ENCODE measurements at regions not wholly inside any gene's neighbourhood (a gene's known extent, or its start where the extent isn't known, plus 50 kb on each side); places are given as distances from the start of the nearest gene placed in this dataset.

DNA sequence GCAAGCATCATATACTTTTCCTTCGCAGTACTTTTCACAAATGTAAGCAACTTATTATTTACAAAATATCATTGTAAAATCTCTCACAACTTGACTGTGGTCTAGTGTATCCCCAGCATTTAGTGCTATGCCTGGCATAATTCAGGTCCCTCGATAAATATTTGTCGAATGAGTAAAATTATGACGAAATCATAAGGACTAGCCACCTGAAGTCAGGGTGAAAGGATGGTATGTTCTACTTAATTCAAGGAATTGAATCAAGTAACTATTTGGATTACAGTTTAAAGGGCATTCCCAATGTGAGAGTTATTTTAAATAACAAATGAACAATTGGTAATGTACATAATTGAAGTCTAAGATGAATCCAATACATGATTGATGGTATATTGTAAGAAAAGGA is 393.0 kb upstream of the SLC35B3 start:
- Histone ChIP-seq H3K27me3 (ENCODE audit: low read depth) (no peaks in the 10 kb centered on the region), H3K4me1 (no peaks in the 10 kb centered on the region), H3K36me3 (no peaks in the 10 kb centered on the region), H3K27ac (replicated peaks) (no peak overlapping the region), H3K4me3 (no peak overlapping the region), H3K9me3 (replicated peaks) (peaks cover 7% of the 10 kb centered on the region)
- TF ChIP-seq, protein P1, sequence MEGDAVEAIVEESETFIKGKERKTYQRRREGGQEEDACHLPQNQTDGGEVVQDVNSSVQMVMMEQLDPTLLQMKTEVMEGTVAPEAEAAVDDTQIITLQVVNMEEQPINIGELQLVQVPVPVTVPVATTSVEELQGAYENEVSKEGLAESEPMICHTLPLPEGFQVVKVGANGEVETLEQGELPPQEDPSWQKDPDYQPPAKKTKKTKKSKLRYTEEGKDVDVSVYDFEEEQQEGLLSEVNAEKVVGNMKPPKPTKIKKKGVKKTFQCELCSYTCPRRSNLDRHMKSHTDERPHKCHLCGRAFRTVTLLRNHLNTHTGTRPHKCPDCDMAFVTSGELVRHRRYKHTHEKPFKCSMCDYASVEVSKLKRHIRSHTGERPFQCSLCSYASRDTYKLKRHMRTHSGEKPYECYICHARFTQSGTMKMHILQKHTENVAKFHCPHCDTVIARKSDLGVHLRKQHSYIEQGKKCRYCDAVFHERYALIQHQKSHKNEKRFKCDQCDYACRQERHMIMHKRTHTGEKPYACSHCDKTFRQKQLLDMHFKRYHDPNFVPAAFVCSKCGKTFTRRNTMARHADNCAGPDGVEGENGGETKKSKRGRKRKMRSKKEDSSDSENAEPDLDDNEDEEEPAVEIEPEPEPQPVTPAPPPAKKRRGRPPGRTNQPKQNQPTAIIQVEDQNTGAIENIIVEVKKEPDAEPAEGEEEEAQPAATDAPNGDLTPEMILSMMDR (IDR thresholded peaks at IDR 0.05; ENCODE audit: borderline replicate concordance): no peak
- intact Hi-C loops (cut with micrococcal nuclease): no loop called here
- no peak for DNase-seq

DNA sequence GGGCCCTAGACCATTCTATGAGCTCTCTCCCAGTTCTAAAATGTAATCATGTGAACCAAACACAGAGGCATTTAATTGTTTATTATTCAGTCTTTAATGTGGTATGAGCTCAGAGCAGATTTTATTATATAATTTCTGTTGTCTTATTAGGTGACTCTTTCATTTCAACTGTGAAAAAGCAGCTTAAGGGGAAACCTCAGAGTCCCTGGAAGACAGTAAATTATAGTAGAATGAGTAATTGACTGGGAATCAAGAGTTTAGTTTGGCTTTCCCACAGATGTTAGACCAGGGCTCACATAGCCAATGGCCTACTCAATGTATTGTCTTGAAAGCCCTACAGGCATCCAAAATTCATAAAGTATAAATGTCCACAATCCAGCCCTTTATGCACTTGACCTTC is 390.4 kb upstream of the SLC35B3 start:
- Histone ChIP-seq H3K36me3 (no peaks in the 10 kb centered on the region), H3K9me3 (replicated peaks) (peaks cover 23% of the 10 kb centered on the region), H3K27me3 (ENCODE audit: low read depth) (no peaks in the 10 kb centered on the region), H3K4me1 (no peaks in the 10 kb centered on the region), H3K4me3 (no peak overlapping the region), H3K27ac (replicated peaks) (no peak overlapping the region)
- no peak for DNase-seq
- TF ChIP-seq, protein P1 (IDR thresholded peaks at IDR 0.05; ENCODE audit: borderline replicate concordance): no peak
- intact Hi-C loops (cut with micrococcal nuclease): no loop called here

DNA sequence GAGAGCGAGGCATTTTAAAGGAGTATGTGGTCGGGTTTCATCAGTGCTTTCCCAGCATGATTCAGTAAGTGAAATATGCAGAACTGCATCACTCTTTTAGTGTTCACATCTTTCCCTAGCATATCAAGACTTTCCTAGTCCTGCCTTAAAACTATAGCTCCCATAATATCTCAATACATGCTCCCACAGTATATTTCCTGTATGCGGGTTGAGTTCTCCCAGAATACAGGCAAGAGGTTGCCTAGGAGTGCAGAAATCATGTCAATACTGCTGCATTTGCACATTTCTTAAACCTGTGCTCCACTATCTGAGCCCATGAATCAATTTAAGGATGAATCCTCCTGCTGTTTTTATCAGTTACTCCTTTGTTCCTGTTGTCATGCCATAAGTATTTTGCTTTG is 386.6 kb upstream of the SLC35B3 start:
- H3K9me3 ChIP-seq (replicated peaks): peaks cover 23% of the 10 kb centered on the region
- no peaks in the 10 kb centered on the region for H3K36me3 ChIP-seq
- intact Hi-C loops (cut with micrococcal nuclease): no loop called here
- TF ChIP-seq, protein P1 (IDR thresholded peaks at IDR 0.05; ENCODE audit: borderline replicate concordance): no peak
- H3K27me3 ChIP-seq (ENCODE audit: low read depth): no peaks in the 10 kb centered on the region
- H3K4me3 ChIP-seq: no peak overlapping the region
- H3K27ac ChIP-seq (replicated peaks): no peak overlapping the region
- no peak for DNase-seq
- no peaks in the 10 kb centered on the region for H3K4me1 ChIP-seq

DNA sequence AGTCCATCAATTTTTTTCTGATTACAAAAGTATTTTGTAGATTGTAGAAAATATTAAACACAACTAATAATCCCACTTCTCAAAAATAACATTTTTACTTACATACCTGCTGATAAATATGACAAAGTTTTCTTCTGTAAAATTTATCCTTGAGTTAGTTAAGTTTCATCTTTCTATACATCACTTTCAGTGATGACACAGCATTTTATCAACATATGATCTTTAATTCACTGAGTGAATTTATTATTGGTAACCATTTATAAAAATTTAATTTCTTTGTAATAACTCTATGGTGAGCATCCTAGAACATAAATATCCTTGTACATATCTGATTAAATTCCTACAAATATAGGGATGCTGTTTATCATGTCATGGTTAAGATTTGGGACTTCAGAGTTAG is 385.0 kb upstream of the SLC35B3 start:
- peaks cover 23% of the 10 kb centered on the region for H3K9me3 ChIP-seq (replicated peaks)

DNA sequence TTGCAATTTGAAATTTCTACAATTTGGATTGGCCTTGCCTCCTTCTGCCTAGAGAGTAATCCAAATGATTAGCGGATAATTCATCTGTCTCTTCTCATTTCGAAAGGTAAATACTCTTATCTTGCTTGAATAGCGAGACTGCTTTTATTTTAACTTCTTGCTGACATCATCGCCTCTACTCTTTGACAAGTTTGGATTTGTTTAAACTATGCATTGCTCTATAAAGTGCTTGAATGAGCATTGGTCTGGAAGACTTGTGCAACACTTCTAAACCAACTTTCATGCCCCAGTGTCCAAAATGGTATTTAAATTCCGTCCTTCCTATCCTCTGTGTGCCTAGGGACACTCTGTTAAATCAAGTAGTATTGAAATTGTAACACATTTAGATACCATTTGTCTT is 384.1 kb upstream of the SLC35B3 start:
- no peak for DNase-seq
- peaks cover 23% of the 10 kb centered on the region for H3K9me3 ChIP-seq (replicated peaks)
- TF ChIP-seq, protein P1 (IDR thresholded peaks at IDR 0.05; ENCODE audit: borderline replicate concordance): no peak
- H3K4me1 ChIP-seq: no peaks in the 10 kb centered on the region
- no peaks in the 10 kb centered on the region for H3K27me3 ChIP-seq (ENCODE audit: low read depth)
- no peak overlapping the region for H3K27ac ChIP-seq (replicated peaks)
- no peaks in the 10 kb centered on the region for H3K36me3 ChIP-seq
- intact Hi-C loops (cut with micrococcal nuclease): no loop called here
- no peak overlapping the region for H3K4me3 ChIP-seq

More for the DNA sequence above, 385.0 kb upstream of the SLC35B3 start:
- intact Hi-C loops (cut with micrococcal nuclease): no loop called here
- Histone ChIP-seq H3K4me3 (no peak overlapping the region), H3K4me1 (no peaks in the 10 kb centered on the region), H3K36me3 (no peaks in the 10 kb centered on the region), H3K27ac (replicated peaks) (no peak overlapping the region), H3K27me3 (ENCODE audit: low read depth) (no peaks in the 10 kb centered on the region)
- no peak for DNase-seq
- TF ChIP-seq, protein P1 (IDR thresholded peaks at IDR 0.05; ENCODE audit: borderline replicate concordance): no peak

Data from left ventricle myocardium inferior (tissue), 1 donor.